Fibroblast of mammary gland (primary cell): ENCODE measurements at regions not wholly inside any gene's neighbourhood (a gene's known extent, or its start where the extent isn't known, plus 50 kb on each side); places are given as distances from the start of the nearest gene placed in this dataset.
"Not testable (repeated sequence)": the region's sequence is repeated elsewhere in the genome, so short reads cannot be mapped to it uniquely, and the experiment has no call there.

ENCODE experiments used
- DNase-seq: peaks from one replicate; pipeline ENCODE4 v3.0.0-alpha.2; 2010; ENCODE audit warnings: low read depth
- H3K4me3 ChIP-seq: 2 replicates; pipeline ENCODE4 v1.5.1; 2011; ENCODE audit warnings: low read depth, mild to moderate bottlenecking, low read length, moderate library complexity; ENCODE audit not compliant: control insufficient read depth
- TF ChIP-seq, protein P1 (sequence below): conservative IDR thresholded peaks from 2 replicates; pipeline ENCODE4 v1.5.1; 2011; ENCODE audit warnings: low read depth, low read length, inconsistent platforms; ENCODE audit not compliant: control insufficient read depth, insufficient read depth

DNA sequence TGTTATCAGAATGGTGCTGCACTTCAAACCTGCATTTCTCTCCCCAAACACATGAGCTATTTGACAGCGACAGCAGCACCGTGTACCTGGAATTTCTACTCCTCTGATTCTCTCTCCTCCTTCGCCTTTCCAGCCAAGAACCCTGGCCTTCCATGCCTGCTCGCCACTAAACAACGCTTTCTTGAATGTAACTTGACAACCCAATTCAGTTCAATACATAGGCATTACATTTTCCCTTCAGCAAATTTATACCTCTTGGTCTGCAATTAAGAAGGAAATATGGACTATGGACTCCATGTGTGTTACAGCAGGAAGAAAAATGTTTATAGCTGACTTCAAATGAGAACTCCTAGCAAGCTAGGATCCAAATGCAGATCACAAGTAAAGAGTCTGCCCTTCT is 162.6 kb upstream of the AUTS2 start:
- DNase-seq, result no peak
- H3K4me3 ChIP-seq, result no peak overlapping the region
- TF ChIP-seq, protein P1, sequence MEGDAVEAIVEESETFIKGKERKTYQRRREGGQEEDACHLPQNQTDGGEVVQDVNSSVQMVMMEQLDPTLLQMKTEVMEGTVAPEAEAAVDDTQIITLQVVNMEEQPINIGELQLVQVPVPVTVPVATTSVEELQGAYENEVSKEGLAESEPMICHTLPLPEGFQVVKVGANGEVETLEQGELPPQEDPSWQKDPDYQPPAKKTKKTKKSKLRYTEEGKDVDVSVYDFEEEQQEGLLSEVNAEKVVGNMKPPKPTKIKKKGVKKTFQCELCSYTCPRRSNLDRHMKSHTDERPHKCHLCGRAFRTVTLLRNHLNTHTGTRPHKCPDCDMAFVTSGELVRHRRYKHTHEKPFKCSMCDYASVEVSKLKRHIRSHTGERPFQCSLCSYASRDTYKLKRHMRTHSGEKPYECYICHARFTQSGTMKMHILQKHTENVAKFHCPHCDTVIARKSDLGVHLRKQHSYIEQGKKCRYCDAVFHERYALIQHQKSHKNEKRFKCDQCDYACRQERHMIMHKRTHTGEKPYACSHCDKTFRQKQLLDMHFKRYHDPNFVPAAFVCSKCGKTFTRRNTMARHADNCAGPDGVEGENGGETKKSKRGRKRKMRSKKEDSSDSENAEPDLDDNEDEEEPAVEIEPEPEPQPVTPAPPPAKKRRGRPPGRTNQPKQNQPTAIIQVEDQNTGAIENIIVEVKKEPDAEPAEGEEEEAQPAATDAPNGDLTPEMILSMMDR, result no peak

DNA sequence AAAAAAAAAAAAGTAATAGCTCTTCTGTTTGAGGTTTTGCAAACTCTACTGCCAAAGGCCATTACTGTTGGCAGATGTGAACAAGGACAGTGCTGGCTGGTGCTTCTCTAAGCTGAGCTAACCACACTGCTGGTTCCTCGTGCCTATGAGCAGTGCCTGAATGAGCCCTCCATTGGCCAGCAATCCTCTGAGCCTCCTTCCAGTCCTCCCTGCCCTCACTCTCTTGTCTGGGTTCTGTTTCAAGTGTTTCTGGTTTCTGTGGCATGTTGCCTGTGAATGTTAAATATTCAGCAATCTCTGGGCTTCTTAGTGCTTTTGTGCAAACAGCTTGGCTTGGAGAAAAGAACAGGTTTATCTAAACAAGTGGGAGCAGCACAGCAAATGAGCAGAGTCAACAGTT is 161.3 kb upstream of the AUTS2 start:
- peak; percentile 11 for DNase-seq
- TF ChIP-seq, protein P1, result no peak
- H3K4me3 ChIP-seq, result no peak overlapping the region

DNA sequence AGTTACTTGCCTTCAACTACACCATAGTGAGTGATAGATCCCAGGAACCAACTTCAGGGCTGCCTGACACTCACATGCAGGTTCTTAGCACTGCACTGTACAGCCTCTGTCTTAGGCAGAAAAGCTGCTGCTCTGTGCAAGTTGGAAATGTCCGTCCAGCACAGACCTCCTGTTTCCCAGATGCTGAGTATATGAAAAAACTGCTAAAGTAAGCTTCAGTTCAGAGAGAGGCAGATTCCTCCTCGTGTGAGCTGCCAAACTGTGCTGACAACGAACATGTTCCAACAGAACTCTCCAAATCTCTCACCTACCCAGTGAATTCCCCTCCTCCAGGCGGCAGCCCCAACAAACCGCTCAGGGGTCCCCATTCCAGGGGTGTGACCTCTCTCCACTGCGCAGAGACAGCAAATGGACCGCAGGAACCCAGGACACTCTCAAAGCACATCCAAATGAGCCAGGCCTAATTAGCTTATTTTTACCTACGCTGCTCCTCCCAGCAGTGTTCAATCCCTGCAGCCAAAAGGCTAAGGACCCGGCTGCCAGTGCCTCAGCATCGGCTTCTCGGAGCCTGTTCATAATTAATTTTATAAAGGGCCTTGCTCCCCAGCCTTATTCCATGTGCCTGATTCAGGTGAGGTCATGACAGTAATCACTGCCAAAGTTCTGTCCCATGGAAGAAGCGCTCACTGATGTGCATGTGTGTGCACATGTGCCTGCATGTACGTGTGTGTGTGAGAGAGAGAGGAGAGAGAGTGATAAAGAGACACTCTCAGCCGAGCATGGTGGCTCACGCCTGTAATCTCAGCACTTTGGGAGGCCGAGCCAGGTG is 159.5 kb upstream of the AUTS2 start:
- TF ChIP-seq, protein P1, result no peak
- peak; percentile 71 for DNase-seq
- H3K4me3 ChIP-seq, result no peak overlapping the region

DNA sequence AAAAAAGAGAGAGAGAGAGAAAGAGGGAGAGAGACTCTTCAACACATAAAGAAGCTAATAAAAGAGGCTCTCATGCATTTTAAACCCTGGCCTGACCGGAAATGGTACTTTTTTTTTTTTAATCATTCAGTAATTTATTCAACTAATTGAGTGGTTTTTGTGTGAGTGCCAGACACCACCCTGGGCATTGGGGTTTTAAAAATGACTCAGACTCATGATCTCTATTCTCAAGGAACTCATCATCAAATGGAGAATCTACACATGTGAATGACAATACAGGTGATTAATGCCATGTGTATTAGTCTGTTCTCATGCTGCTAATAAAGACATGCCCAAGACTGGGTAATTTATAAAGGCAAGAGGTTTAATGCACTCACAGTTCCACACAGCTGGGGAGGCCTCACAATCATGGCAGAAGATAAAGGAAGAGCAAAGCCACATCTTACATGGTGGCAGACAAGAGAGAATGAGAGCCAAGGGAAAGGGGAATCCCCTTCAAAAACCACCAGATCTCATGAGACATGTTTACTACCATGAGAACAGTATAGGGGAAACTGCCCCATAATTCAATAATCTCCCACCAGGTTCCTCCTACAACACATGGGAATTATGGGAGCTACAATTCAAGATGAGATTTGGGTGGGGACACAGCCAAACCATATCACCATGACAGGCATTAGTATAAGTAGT is 158.5 kb upstream of the AUTS2 start:
- peak; percentile 14 for DNase-seq
- TF ChIP-seq, protein P1, result no peak
- no peak overlapping the region for H3K4me3 ChIP-seq

DNA sequence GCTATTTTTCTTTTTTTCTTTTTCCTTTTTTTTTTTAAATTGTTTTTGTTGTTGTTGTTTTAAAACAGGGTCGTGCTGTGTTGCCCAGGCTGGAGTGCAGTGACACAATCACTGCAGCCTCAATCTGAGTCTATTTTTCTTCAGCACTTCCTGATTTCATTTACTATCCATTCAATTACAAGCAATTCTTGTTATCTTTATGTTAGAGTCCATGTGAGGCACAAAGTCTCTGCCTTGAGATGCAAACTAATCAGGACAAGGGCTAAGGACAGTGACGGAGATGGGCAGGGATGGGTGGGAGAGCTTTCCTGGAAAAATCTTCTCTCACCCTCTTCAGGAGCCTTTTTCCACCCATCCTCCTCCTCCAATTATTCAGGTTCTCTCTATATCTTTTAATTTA is 157.3 kb upstream of the AUTS2 start:
- H3K4me3 ChIP-seq, result no peak overlapping the region
- TF ChIP-seq, protein P1, result no peak
- no peak for DNase-seq

DNA sequence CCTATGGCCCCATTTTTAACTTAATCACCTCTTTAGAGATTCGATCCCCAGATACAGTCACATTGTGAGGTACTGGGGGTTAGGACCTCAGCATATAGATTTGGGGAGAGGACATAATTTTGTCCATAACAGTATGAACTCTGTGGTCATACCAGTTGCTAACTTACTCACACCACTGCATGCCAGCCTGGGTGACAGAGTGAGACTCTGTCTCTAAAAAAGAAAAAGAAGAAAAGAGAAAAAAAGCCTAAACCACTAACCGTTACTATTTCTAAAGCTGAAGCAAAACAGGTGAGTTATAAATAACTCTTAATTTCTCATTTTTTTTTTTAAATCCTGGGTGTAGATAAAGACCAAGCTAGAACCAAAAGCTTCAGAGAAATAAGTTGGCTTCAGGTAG is 155.1 kb upstream of the AUTS2 start:
- H3K4me3 ChIP-seq, result no peak overlapping the region
- DNase-seq, result no peak
- TF ChIP-seq, protein P1, result no peak

DNA sequence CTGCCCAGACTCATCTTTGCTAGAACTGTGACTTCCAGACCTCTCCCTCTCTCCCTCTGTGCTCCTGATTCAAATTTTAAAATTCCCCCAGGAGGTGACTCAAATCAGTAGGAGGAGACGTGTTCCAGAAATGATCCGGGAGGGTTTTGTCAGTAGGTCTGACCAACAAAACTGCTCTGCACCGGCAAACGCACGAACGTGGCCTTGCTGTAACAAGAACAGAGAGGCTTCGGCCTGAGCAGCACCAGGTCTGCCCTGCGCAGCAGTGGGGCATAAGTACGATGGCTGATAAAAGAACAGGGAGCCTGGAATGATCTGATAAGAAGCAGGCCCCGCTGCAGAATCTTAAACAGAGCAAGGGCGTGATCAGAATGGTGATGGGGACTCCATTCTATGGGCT is 152.7 kb upstream of the AUTS2 start:
- no peak overlapping the region for H3K4me3 ChIP-seq
- TF ChIP-seq, protein P1, result no peak
- DNase-seq, result peak; percentile 79

DNA sequence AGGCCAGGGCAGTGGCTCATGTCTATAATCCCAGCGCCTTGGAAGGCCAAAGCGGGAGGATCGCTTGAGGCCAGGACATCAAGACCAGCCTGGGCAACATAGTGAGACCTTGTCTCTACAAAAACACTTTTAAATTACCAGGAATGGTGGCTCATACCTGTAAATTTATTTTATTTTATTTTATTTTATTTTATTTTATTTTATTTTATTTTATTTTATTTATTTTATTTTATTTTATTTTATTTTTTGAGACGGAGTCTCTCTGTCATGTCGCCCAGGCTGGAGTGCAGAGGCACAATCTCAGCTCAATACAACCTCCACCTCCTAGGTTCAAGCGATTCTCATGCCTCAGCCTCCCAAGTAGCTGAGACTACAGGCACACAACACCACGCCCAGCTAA is 152.1 kb upstream of the AUTS2 start:
- not testable (repeated sequence) for DNase-seq, H3K4me3 ChIP-seq
